GM18511 (cell line): ENCODE measurements at regions not wholly inside any gene's neighbourhood (a gene's known extent, or its start where the extent isn't known, plus 50 kb on each side); places are given as distances from the start of the nearest gene placed in this dataset.

Experiments
- ATAC-seq: cut with Tn5 transposase; IDR thresholded peaks from one replicate; pipeline ENCODE4 v1.9.1; 2021; ENCODE audit warnings: mild to moderate bottlenecking, moderate library complexity; ENCODE audit not compliant: unreplicated experiment

GRCh38 chr3:22208844-22209243 is 457.8 kb upstream of the ZNF385D start:
- no peak for ATAC-seq

- ATAC-seq: no peak
Measured at GRCh38 chr3:22209578-22209977, 458.6 kb upstream of the ZNF385D start.

DNA sequence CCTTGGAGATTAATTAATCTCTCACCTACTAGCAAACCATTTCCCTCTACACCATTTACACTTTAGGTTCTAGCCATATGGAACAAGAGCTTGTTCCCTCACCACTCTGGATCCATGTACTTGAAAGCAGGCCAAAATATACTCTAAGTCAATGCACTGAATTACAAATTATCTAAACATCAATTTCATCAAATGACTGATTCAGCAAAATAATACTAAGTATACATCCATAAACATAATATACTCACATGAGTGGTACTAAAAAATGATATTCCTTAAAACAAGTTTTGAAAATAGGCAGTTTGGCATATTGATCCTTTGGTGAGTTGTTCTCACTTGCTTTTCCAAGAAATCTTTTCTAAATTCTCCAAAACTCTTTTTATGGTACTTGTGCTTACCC is 459.7 kb upstream of the ZNF385D start:
- no peak for ATAC-seq

DNA sequence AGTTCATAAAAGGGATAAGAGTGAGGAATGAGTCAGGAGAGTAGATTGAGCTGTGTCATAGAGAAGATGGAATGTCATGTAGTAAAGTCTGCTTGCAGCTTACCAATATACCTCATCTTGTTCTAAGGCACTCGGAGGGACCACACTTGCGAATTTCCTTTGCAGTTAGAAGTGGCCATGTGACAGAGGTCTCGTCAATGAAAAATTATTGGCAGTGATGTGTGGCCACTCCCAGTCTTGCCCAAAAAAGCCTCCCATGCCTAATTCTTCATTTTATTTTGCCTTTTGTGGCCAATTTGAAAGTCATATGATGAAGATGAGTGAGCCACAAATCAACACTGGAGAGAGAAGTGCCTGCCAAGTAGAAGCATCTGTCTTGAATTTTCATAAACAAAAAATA is 465.6 kb upstream of the ZNF385D start:
- no peak for ATAC-seq

DNA sequence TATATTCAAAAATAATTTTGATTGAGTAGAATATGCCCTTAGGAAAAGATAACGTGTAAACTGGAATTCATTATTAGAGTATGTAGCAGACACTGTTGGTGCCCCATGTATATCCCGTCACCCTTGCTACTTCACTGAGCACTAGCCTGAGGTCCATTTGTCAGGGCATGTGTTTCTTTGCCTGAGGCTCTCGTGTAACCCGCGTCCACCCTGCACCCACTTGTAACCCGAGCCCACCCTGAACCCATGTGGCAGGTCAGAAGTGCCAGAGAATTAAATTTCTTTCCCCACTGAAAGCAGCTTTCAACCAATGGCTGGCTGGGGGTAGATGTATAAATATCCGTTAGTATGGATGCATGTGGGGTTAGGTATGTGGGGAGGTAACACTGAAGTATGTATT is 474.2 kb upstream of the ZNF385D start:
- ATAC-seq: no peak

DNA sequence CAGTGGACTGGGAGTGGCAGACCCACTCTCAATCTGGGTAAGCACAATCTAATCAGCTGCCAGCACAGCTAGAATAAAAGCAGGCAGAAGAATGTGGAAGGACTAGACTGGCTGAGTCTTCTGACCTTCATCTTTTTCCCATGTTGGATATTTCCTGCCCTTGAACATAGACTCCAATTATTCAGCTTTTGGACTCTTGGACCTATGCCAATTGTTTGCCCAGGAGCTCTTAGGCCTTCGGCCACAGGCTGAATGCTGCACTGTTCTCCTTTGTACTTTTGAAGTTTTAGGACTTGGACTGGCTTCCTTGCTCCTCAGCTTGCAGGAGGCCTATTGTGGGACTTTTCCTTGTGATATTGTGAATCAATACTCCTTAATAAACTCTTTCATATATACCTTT is 477.7 kb upstream of the ZNF385D start:
- ATAC-seq: no peak

DNA sequence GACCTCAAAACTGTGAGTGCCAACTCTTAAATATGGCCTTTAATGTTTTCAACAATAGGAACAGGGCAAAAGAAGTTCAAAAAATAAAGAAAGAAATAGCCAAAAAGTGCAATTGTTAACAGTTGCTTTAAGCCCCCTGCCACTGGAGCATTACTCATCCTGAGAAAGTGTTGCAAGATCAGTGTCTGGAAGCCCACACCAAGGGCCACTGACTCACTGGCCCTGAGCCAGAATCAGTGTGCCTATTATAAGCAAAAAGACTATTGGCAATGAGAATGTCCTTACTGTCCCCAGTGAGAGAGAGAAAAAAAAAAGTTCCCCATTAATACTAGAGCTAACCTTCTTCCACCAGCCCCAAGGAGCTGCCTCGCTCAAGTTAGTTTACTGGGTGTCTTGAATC is 480.1 kb upstream of the ZNF385D start:
- no peak for ATAC-seq

- ATAC-seq: peak; percentile 93
Measured at GRCh38 chr3:22236490-22237270, 485.7 kb upstream of the ZNF385D start.

DNA sequence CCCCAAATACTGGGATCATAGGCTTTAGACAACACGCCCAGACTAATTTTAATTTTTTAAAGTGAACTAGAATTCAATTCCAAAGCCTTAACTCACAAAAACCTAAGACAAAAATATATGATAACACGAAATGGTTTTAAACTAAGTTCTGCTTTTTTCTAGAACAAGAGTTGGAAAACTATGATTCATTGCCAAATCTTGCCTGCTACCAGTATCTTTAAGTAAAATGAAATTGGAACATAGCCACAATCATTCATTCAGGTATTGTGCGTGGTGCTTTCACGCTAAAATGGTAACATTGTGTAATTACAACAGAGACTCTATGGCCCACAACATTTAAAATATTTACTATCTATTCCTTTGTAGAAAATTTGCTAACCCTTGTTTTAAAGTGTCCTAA is 488.0 kb upstream of the ZNF385D start:
- ATAC-seq: no peak

- no peak for ATAC-seq
Measured at GRCh38 chr3:22241110-22241509, 490.1 kb upstream of the ZNF385D start.

DNA sequence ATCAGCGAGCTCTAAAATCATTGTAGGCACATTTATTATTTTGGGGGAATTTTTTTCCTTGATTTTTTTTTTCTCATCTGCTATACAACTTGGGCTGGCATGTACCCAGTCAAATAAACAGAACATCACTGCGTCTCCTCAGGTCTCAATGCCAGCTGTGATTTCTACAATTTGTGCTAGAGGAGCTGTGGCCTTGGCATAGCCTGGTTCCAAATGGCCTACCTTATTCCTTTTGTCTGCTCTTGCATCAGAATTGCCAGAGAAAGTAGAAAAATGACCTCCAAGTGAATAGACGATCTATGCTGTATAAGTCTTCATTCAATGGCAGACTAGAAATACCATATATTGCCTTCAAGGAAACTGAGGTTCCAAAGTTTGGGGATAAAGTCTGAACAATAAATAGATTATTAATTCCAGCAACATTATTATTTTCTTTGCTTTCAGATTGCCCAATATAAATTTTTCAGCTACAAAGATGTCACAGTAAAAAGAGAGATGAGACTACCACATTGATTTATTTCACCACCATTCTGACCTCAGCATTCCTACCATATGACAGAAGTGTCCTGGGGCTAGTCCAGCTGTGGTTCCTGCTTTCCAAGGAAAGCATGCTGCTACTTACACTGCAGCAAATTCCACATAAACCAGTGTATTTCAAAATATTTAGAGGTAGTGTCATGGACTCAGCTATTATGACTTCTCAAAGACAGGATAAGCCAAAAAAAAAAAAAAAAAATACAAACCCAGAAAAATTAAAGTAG is 493.9 kb upstream of the ZNF385D start:
- no peak for ATAC-seq

DNA sequence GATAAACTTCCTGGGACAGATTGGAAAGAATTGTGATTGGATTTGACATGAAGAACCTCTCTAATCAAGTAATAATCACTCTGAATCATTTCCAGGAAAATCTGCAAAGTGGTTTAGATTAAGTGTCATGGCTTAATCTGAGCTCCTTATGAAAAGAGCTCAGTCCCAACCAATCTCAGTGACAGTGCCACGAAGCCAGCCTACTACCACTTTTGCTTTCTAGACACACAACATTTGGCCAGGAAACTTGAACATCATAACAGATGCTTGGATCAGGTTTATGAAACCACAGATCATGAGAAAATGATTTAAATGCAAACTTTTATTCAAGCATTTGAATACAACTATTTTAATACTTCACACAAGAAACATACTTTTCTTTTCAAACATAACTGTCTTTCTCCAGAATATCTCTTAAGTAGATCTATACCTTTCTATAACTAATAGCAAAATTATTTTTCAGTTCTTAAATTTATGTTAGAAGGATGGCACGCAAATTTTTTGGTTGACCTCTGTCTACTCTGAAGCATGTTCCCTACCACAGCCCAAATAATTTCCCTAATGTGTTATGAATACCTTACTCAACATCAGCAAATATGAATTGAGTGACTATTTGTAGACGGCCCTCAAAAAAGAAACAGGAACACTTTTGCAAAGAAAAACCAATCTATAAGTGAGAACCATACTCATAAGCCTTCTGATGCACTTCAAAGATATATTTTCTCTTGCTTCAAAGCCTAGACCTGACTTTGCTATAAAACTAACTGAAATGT is 495.0 kb upstream of the ZNF385D start:
- ATAC-seq: no peak

- ATAC-seq: no peak
Measured at GRCh38 chr3:22249658-22250057, 498.6 kb upstream of the ZNF385D start.

GRCh38 chr3:22257252-22257651 is 506.2 kb upstream of the ZNF385D start:
- no peak for ATAC-seq

DNA sequence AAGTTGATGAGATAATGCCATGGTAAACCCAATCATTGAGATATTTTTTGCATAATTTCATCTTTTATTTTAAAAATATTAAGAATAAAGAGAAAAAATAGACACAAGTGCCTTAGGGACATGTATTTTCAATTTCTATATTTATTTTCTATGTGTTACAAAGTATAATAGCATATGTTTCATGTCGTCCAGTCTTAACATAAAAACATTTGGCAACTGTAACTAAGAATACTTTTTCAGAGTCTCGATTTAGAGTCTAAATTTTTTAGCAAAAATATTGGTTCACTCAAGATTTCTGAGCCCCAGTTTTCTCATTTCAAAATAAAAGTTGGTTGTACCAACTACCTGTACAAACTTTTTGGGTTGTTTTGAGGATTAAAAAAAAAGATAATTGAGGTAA is 511.4 kb upstream of the ZNF385D start:
- no peak for ATAC-seq

DNA sequence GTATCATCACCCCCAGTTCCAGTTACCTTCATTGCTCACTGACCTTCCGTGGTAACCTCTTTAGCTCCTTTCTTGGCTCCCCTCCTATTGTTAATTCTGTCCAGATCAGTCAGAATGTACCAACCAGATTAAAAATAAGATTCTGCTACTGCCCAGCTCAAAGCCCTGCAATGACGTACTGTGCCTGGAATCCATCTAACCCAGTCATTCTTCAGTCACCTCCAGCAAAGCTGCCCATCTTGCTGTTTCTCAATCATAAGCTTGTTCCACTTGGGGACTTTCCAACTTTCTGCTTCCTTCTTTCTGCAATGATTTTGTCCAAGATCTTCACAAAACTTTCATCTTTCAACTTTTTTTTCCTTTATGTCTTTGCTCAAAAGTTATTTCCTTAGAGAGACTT is 512.0 kb upstream of the ZNF385D start:
- no peak for ATAC-seq

- ATAC-seq: no peak
Measured at GRCh38 chr3:22265403-22265802, 514.4 kb upstream of the ZNF385D start.

GRCh38 chr3:22269831-22270230 is 518.8 kb upstream of the ZNF385D start:
- no peak for ATAC-seq

DNA sequence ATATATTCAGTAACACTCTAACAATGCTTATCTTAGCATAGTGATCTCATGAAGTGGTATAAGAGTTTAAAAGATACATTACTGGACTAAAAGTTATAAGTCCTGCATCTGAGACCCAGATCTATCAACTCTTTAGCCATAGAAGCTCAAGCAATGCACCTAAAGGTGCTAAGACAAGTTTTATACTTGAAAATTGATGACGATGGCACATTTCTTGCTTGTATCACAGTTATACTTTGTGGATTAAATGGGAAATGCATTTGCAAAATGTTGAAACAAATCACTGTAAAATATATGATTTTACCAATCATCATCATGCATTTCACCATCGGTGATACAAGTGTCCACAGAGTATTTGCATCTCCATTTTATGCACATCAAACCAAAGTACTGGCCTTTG is 525.3 kb upstream of the ZNF385D start:
- ATAC-seq: no peak

GRCh38 chr3:22284559-22284958 is 533.5 kb upstream of the ZNF385D start:
- ATAC-seq: no peak

DNA sequence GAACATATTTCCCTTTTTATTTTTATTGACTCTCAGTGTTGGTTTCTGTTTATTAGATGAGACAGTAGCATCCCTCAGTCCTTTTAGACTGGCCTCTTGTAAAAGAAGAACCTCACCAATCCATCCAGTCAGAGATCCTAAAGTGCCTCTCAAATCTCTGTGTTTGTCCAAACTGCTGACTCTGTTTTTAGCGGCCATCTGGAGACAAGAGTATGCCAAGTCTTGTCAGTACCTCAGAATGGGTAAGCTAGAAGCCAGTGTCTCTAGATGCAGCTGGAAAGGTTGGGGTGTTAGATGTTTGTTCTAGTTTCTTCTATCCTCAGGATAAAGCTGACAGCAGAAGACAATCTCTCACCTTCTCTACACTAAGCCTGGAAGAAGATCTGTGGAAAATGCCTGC is 537.7 kb upstream of the ZNF385D start:
- ATAC-seq: no peak

GRCh38 chr3:22292681-22293080 is 541.7 kb upstream of the ZNF385D start:
- ATAC-seq: no peak
